ENCODE measurements at regions not wholly inside any gene's neighbourhood (a gene's known extent, or its start where the extent isn't known, plus 50 kb on each side); places are given as distances from the start of the nearest gene placed in this dataset.

DNA sequence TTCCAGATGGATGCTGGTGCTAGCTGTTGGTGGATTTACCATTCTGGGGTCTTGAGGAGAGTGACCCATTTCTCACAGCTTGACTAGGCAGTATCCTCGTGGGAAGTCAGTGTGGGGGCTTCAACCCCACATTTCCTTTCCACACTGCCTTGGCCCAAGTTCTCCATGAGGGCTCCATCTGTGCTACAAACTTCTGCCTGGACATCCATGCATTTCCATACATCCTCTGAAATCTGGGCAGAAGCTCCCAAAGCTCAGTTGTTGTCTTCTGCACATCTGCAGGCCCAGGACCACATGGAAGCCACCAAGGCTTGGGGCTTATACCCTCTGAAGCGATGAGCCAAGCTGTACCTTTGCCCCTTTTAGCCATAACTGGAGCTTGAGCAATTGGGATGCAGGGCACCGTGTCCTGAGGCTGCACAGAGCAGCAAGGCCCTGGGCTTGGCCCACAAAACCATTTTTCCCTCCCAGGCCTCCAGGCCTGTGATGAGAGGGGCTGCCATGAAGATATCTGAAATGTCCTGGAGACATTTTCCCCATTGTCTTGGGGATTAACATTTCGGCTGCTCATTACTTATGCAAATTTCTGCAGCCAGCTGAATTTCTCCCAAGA lies 248.7 kb upstream of the ANKRD50 start:
- DNase-seq (ENCODE audit: low read depth): no peak
- in situ Hi-C loops (cut with HindIII; ENCODE audit: low pct_unique_long_range_greater_than_20kb, low sequenced_read_pairs): no loop called here

DNA sequence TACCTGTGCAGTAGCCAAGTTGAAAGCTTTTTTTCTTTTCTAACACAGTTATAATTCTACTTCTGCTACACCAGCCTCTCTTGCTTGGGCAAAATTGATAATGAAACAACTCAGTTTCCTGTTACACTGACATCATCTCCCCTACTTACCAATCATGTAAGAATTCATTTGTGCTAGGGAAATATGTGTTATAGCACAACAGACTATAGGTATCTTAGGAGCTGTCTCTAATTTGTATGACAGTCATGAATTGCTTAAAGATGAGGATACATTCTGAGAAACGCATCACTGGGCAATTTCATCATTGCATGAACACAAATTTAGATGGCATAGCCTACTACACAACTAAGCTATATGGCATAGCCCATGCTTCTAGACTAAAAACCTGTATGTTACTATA lies 246.3 kb upstream of the ANKRD50 start:
- in situ Hi-C loops (cut with HindIII; ENCODE audit: low pct_unique_long_range_greater_than_20kb, low sequenced_read_pairs): no loop called here
- no peak for DNase-seq (ENCODE audit: low read depth)

- DNase-seq (ENCODE audit: low read depth): no peak
- in situ Hi-C loops (cut with HindIII; ENCODE audit: low pct_unique_long_range_greater_than_20kb, low sequenced_read_pairs): no loop called here
These were observed 242.9 kb upstream of the ANKRD50 start for GRCh38 chr4:124955476-124955875.

- in situ Hi-C loops (cut with HindIII; ENCODE audit: low pct_unique_long_range_greater_than_20kb, low sequenced_read_pairs): no loop called here
- DNase-seq (ENCODE audit: low read depth): no peak
These were observed 241.5 kb upstream of the ANKRD50 start for GRCh38 chr4:124954046-124954445.

GRCh38 chr4:124953486-124953885 lies 241.0 kb upstream of the ANKRD50 start:
- in situ Hi-C loops (cut with HindIII; ENCODE audit: low pct_unique_long_range_greater_than_20kb, low sequenced_read_pairs): no loop called here
- DNase-seq (ENCODE audit: low read depth): no peak

- no peak for DNase-seq (ENCODE audit: low read depth)
- in situ Hi-C loops (cut with HindIII; ENCODE audit: low pct_unique_long_range_greater_than_20kb, low sequenced_read_pairs): no loop called here
These were observed 240.5 kb upstream of the ANKRD50 start for GRCh38 chr4:124953061-124953460.

- in situ Hi-C loops (cut with HindIII; ENCODE audit: low pct_unique_long_range_greater_than_20kb, low sequenced_read_pairs): no loop called here
- no peak for DNase-seq (ENCODE audit: low read depth)
These were observed 240.1 kb upstream of the ANKRD50 start for GRCh38 chr4:124952601-124953000.

DNA sequence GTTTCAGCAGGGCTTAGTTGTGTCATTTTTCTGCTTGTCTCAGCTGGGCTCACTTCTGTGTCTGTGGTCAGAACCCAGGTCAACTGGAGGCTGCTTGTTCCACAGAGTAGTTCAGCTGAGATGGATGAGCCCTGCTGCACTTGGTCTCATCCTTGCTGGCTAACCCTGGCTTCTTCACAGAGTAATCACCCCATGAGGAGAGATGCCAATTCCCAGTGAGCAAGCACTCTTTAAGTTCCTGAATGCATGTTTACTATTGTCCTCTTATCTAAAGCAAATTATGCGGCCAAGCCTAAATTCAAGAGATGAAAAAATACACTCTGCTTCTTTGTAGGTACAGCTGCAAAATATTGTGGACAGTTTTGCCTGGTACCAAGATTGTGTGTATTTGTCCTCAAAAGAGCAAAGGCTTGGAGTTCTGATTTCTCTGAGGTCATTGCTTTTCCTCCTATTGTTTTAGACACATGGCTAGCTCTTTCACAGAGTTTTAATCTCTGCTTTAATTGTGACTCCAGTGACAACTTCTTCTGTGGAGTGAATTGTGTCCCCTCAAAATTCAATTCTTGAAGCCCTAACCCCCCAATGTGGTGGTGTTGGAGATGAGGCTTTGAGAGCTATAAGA lies 236.6 kb upstream of the ANKRD50 start:
- in situ Hi-C loops (cut with HindIII; ENCODE audit: low pct_unique_long_range_greater_than_20kb, low sequenced_read_pairs): no loop called here

DNA sequence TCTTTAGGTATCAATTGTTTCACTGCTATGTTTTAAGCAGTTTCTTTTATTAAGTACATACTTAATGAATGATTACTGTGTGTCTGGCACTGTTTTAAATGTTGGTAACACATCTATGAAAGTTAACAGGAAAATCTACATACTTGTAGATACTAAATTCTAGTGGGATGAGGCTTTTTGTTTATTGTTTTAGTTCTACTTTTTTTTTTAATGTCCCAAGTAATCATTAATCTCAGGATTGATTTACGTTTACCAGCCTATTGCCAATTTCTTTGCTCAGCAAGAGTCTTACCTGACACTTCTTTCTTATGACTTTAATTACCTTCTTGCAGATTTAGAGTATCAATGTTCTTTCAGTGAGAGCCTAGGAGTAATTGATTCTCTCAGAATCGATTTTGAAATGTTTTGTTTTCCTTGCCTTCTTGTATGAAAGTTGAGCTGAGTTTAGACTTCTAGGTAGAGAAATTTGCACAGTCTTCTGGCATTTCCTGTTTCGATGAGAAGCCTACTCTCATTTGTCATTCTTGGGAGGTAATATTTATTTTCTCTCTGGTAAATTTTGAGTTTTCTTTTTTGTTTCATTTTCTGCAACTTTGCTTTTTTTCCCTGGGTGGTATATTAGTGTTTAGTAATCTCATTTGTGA lies 235.2 kb upstream of the ANKRD50 start:
- in situ Hi-C loops (cut with HindIII; ENCODE audit: low pct_unique_long_range_greater_than_20kb, low sequenced_read_pairs): no loop called here
- DNase-seq (ENCODE audit: low read depth): no peak

More for the DNA sequence above, 236.6 kb upstream of the ANKRD50 start:
- DNase-seq (ENCODE audit: low read depth): no peak

DNA sequence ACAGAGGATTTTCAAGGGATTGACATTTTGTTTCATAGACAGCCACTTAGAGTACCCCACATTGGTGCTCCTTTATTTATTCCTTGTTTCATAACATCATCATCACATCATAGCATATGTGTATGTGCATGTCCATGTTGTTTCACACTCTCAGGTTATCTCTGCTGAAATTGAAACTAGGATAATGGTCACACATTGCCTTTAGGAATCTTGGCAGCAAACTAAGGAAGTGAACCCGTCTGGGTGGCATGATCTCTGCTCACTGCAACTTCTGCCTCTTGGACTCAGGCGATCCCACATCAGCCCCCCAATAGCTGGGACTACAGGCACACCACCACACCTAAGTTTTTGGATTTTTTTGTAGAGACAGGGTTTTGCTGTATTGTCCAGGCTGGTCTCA lies 234.2 kb upstream of the ANKRD50 start:
- in situ Hi-C loops (cut with HindIII; ENCODE audit: low pct_unique_long_range_greater_than_20kb, low sequenced_read_pairs): no loop called here
- DNase-seq (ENCODE audit: low read depth): no peak

- in situ Hi-C loops (cut with HindIII; ENCODE audit: low pct_unique_long_range_greater_than_20kb, low sequenced_read_pairs): no loop called here
- DNase-seq (ENCODE audit: low read depth): no peak
These were observed 232.9 kb upstream of the ANKRD50 start for GRCh38 chr4:124945422-124945821.

GRCh38 chr4:124943938-124944337 lies 231.4 kb upstream of the ANKRD50 start:
- in situ Hi-C loops (cut with HindIII; ENCODE audit: low pct_unique_long_range_greater_than_20kb, low sequenced_read_pairs): no loop called here
- no peak for DNase-seq (ENCODE audit: low read depth)

DNA sequence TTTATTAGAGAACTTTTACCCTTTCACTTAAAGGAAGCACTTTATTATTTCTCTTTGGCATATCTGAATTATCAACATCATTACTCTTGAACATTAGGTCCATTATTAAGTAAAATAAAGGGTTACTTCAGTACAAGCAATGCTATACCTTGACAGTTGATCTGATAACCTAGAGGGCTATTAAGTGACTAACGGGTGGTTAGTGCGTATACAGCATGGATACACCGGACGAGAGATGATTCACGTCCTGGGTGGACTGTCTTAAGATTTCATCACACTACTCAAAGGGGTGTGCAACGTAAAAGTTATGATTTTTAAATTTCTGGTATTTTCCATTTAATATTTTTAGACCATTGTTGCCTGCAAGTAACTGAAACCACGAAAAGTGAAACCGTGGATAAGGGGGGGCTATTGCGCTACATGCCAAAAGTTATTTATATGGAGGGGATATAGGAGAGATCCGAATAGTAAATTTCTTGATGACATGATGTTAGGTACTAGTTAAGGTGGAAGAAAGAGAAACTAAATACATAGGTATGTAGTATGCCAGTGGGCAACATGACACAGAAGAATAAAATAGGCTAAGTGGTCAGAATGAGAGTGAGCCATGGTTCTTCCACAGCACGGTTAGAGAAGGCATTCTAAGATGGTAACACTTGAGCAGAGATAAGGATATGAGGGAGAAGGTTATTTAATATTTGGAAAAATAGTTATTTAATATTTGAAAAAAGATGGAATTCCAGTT lies 230.8 kb upstream of the ANKRD50 start:
- in situ Hi-C loops (cut with HindIII; ENCODE audit: low pct_unique_long_range_greater_than_20kb, low sequenced_read_pairs): no loop called here

GRCh38 chr4:124941267-124941666 lies 228.7 kb upstream of the ANKRD50 start:
- in situ Hi-C loops (cut with HindIII; ENCODE audit: low pct_unique_long_range_greater_than_20kb, low sequenced_read_pairs): no loop called here
- peak; percentile 16 for DNase-seq (ENCODE audit: low read depth)

More for the DNA sequence above, 230.8 kb upstream of the ANKRD50 start:
- no peak for DNase-seq (ENCODE audit: low read depth)

DNA sequence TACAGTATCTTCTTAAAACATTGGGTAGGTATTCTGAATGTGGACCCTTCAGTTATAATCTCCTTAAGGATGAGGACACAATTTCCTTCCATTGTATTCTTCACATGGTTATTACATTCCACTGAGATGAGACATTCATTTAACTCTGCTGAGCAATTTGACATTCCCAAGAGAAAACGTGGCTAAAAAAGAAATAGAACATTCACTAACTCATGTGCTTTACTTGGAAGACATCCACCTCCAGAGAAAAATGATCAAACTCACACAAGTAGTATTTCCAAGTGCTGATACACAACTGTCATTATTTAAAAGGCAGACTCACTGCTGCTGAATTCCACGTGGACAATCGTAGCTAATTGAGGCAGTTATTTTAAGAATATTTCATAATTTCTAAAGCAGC lies 227.9 kb upstream of the ANKRD50 start:
- in situ Hi-C loops (cut with HindIII; ENCODE audit: low pct_unique_long_range_greater_than_20kb, low sequenced_read_pairs): no loop called here

DNA sequence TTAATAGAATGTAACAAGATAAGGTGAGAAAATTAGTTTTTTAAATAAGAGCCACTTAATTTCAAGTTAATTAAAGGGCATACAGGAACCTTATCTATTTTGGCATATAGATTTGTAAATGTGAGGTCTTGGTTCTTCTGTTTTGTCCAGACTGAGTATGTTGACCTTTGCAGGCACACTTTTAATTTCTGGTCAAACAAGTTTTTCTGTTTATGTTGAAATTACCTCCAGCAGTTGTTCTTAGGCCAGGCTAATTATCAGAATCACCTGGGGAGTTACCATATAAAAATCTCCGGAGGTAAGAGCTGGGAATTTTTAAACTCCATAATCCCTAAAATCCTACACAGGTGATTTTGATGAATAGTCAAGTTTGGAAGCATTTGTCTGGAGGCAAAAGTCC lies 227.4 kb upstream of the ANKRD50 start:
- no peak for DNase-seq (ENCODE audit: low read depth)
- in situ Hi-C loops (cut with HindIII; ENCODE audit: low pct_unique_long_range_greater_than_20kb, low sequenced_read_pairs): no loop called here

More for the DNA sequence above, 227.9 kb upstream of the ANKRD50 start:
- DNase-seq (ENCODE audit: low read depth): peak; percentile 59

DNA sequence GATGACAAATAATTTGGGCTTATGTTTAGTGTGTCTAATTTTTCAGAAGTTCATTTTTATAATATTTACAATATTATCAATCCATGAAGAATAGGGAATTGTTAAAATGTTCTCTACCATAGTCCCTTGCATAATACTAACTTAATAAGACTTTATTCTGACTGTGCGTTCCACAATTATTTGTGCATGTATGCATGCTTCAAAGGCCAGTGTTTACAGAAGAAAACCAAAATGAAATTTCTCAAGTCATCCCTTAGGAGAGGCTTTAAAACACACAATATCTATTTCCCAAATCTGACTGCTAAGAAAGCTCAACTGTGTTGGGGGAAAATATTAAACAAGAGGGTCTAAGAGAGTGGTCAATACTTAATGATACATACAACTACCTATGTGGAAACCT lies 226.3 kb upstream of the ANKRD50 start:
- in situ Hi-C loops (cut with HindIII; ENCODE audit: low pct_unique_long_range_greater_than_20kb, low sequenced_read_pairs): no loop called here
- DNase-seq (ENCODE audit: low read depth): no peak

GRCh38 chr4:124937993-124938392 lies 225.5 kb upstream of the ANKRD50 start:
- no peak for DNase-seq (ENCODE audit: low read depth)
- in situ Hi-C loops (cut with HindIII; ENCODE audit: low pct_unique_long_range_greater_than_20kb, low sequenced_read_pairs): no loop called here

DNA sequence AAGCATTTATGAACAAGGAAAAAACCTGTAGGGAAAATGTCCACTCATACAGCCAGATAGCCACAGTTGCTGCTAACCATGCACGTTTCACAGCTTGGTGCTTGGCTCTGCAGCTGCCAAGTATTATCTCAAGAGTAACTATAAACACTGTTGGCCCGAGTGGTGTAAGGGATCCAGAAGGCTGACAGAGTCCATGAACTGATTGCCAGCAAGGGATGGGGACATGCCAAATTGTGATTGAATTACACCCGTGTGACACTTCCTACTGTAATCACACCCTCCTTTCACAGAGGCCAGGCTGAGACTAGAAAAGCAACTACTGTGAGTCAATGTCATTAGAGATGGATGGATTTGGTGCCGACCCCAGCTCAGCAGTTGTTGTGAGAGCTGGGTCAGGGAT lies 223.9 kb upstream of the ANKRD50 start:
- no peak for DNase-seq (ENCODE audit: low read depth)
- in situ Hi-C loops (cut with HindIII; ENCODE audit: low pct_unique_long_range_greater_than_20kb, low sequenced_read_pairs): no loop called here

Measured in Caki2 (cell line).